SKM-1 (cell line): ENCODE measurements at regions not wholly inside any gene's neighbourhood (a gene's known extent, or its start where the extent isn't known, plus 50 kb on each side); places are given as distances from the start of the nearest gene placed in this dataset.

ENCODE experiments used
- DNase-seq: peaks from one replicate; lab custom pipeline; 2025; ENCODE audit not compliant: unreplicated experiment; lab: John Stamatoyannopoulos, UW

DNA sequence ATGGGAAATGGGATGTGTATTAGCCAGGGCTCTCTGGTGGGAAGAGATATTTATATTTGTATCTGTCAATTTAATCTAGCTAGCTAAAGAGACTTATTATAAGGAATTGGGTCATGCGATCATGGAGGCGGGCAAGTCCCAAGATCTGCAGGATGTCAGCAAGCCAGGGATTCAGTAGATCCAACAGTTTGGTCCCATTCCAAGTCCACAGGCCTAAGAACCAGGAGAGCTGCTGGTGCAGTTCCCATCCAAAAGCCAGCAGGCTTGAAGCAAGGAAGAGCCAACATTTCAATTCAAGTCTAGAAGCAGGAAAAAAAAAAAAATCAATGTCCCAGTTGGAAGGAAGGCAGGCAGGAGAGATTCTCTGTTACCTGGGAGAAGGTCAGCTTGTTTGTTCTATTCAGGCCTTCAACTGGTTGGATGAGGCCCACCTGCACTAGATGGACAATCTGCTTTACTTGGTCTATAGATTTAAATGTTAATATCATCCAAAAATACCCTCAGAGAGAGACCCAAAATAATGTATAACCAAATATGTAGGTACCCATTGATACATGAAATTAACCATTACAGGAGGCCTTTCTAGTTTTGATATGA, 60.7 kb upstream of the BCAT1 start:
- no peak for DNase-seq

DNA sequence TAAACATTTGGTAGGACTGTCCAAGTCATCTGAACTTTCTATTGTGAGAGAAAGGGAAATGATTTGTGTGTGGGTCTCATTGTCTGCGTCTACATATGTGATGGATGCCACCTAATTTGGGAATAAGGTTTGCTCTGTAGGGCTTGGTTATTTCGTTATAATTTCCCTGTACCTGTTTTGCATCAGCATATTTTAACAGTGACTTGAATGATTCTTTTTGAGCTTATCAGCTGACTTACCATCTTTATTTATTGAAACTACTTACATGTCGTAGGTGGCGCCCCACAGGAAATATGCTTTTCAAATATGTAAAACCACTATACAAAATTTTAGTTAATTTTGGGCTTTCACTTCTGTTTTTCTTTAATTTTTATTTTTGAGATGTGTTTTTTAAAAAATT, 56.5 kb upstream of the BCAT1 start:
- no peak for DNase-seq

DNA sequence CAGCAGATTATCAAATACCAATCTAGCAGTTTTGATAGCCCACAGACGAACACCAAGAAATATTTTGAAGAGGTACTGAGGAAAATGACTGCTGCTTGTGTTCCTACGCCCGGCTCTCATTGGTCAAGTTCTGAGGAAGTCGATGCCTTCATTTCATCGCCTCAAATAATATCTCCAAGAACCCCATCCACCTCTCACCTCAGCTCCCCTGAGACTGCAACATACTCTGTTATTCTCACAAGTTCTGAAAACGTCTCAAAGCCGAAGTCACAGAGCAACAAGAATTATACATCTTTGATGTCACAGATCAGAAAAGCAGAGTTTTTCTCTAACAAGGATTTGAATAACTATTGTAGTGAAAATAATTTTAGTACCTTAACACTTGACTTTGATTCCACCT, 55.5 kb upstream of the BCAT1 start:
- no peak for DNase-seq

DNA sequence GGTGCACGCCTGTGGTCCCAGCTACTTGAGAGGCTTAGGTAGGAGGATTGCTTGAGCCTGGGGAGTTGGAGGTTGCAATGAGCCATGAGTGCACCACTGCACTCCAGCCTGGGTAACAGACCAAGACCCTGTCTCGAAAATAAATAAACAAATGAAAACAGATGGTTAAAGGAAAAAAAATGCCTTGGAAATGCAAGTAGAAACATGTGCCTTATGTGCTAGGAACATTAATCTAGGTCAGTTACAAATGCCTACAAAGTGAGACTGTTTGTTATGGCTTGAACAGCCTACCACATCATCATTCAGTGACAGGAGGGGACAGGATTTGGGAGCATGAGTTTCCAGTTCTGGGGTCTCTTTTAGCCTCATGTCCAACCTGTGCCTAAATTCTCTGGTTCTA, 52.4 kb upstream of the BCAT1 start:
- no peak for DNase-seq
